Common myeloid progenitor, CD34-positive (primary cell): ENCODE measurements at regions not wholly inside any gene's neighbourhood (a gene's known extent, or its start where the extent isn't known, plus 50 kb on each side); places are given as distances from the start of the nearest gene placed in this dataset.
"Not testable (repeated sequence)": the region's sequence is repeated elsewhere in the genome, so short reads cannot be mapped to it uniquely, and the experiment has no call there.

Experiments
- CTCF ChIA-PET: fragments of 350-600 bp; sonication (Branson Sonifier 250); formaldehyde crosslinking; loops from one replicate; lab custom pipeline; 2021; ENCODE audit warnings: antibody characterized with exemption; lab: Charles Lee
- POLR2A ChIA-PET: fragments of 350-600 bp; sonication (Branson Sonifier 250); formaldehyde crosslinking; loops from one replicate; lab custom pipeline; 2021; ENCODE audit warnings: antibody characterized with exemption; lab: Charles Lee
- DNase-seq, 3 donors: peaks; one replicate each; pipeline versions ENCODE4 v3.0.0 to v3.0.0-alpha.2; 2013
- H3K27ac ChIP-seq, 2 experiments: 1 replicate in 1 of 2; 2 replicates in 1 of 2; pipeline ENCODE4 v1.7.0; 2013; ENCODE audit warnings: inconsistent platforms in 2 of 2, low read length in 2 of 2, mild to moderate bottlenecking in 2 of 2, low read depth in 1 of 2, moderate library complexity in 1 of 2; ENCODE audit not compliant: severe bottlenecking in 2 of 2, insufficient read depth in 1 of 2, poor library complexity in 1 of 2
- H3K27me3 ChIP-seq, 5 experiments: replicated peaks in 2 of 5; 1 replicate in 3 of 5; 2 replicates in 2 of 5; pipeline versions ENCODE4 v1.6.1 to v1.7.0; 2013; ENCODE audit warnings: low read length in 4 of 5, mild to moderate bottlenecking in 2 of 5, moderate library complexity in 2 of 5, inconsistent platforms in 1 of 5; ENCODE audit not compliant: insufficient read depth in 5 of 5, control insufficient read depth in 4 of 5
- H3K36me3 ChIP-seq, 4 experiments: 1 replicate in 2 of 4; 2 replicates in 2 of 4; pipeline versions ENCODE4 v1.6.1 to v1.7.0; 2013; ENCODE audit warnings: low read length in 3 of 4, control low read depth in 1 of 4, mild to moderate bottlenecking in 1 of 4; ENCODE audit not compliant: control insufficient read depth in 4 of 4, insufficient read depth in 4 of 4
- H3K4me1 ChIP-seq, 4 experiments: 1 replicate in 3 of 4; 2 replicates in 1 of 4; pipeline versions ENCODE4 v1.6.1 to v1.7.1; 2013; ENCODE audit warnings: low read length in 3 of 4, mild to moderate bottlenecking in 3 of 4, control low read depth in 1 of 4, inconsistent platforms in 1 of 4, moderate library complexity in 1 of 4; ENCODE audit not compliant: control insufficient read depth in 4 of 4, insufficient read depth in 4 of 4; ENCODE audit errors: control extremely low read depth in 1 of 4
- H3K4me3 ChIP-seq, 7 experiments: 1 replicate in 4 of 7; 2 replicates in 3 of 7; pipeline versions ENCODE4 v1.5.1 to v1.7.0; 2013; ENCODE audit warnings: mild to moderate bottlenecking in 7 of 7, low read length in 6 of 7, moderate library complexity in 6 of 7, inconsistent platforms in 2 of 7, low read depth in 2 of 7, control low read depth in 1 of 7; ENCODE audit not compliant: insufficient read depth in 4 of 7, control insufficient read depth in 1 of 7; ENCODE audit errors: extremely low read depth in 1 of 7
- H3K9me3 ChIP-seq, 5 experiments: 1 replicate in 4 of 5; 2 replicates in 1 of 5; pipeline versions ENCODE4 v1.6.1 to v1.7.1; 2013; ENCODE audit warnings: low read length in 4 of 5, mild to moderate bottlenecking in 2 of 5, inconsistent platforms in 1 of 5, low read depth in 1 of 5, moderate library complexity in 1 of 5; ENCODE audit not compliant: control insufficient read depth in 4 of 5, insufficient read depth in 2 of 5; ENCODE audit errors: control extremely low read depth in 1 of 5
- WGBS: methylation state at CpG from one replicate; pipeline ENCODE4 v1.1.5; 2013; ENCODE audit not compliant: insufficient coverage; 5-methylcytosine and 5-hydroxymethylcytosine counted together

GRCh38 chr2:59354498-59354897 lies 1113.4 kb upstream of the FANCL start:
- Histone ChIP-seq H3K4me3 (no peak overlapping the region), H3K27ac (no peak overlapping the region), H3K4me1 (no peaks in the 10 kb centered on the region), H3K9me3 (no peaks in the 10 kb centered on the region), H3K36me3 (no peaks in the 10 kb centered on the region), H3K27me3 (no peaks in the 10 kb centered on the region)
- ChIA-PET POLR2A (no interaction called here), CTCF (no interaction called here)
- 100% methylated on average over 3 of the region's 3 CpGs for WGBS
- no peak for DNase-seq

- ChIA-PET POLR2A (no interaction called here), CTCF (no interaction called here)
- H3K4me1 ChIP-seq: no peaks in the 10 kb centered on the region
- no peak for DNase-seq
- H3K9me3 ChIP-seq: no peaks in the 10 kb centered on the region
- no peaks in the 10 kb centered on the region for H3K27me3 ChIP-seq
- H3K27ac ChIP-seq: no peak overlapping the region
- no peaks in the 10 kb centered on the region for H3K36me3 ChIP-seq
- 100% methylated on average over 3 of the region's 5 CpGs for WGBS
- H3K4me3 ChIP-seq: no peak overlapping the region
Observed at GRCh38 chr2:59353306-59353921, 1112.3 kb upstream of the FANCL start.

GRCh38 chr2:59342166-59342565 lies 1101.0 kb upstream of the FANCL start:
- no peak for DNase-seq
- CTCF ChIA-PET: interaction anchor here (1.0 kb wide), 1 partner anchor 17 kb away, joined by 3 read pairs; no protein-coding TSS in a partner anchor
- 88% methylated on average over 1 of the region's 1 CpG for WGBS
- Histone ChIP-seq H3K27ac (no peak overlapping the region), H3K4me1 (no peaks in the 10 kb centered on the region), H3K36me3 (no peaks in the 10 kb centered on the region), H3K4me3 (no peak overlapping the region), H3K27me3 (no peaks in the 10 kb centered on the region), H3K9me3 (no peaks in the 10 kb centered on the region)
- POLR2A ChIA-PET: no interaction called here

GRCh38 chr2:59339837-59340207 lies 1098.7 kb upstream of the FANCL start:
- CTCF ChIA-PET: no interaction called here
- Histone ChIP-seq H3K27ac (no peak overlapping the region), H3K9me3 (no peaks in the 10 kb centered on the region), H3K4me1 (no peaks in the 10 kb centered on the region), H3K36me3 (no peaks in the 10 kb centered on the region), H3K27me3 (no peaks in the 10 kb centered on the region), H3K4me3 (no peak overlapping the region)
- DNase-seq: no peak
- WGBS: no CpG with 5 or more reads among the region's 2 CpGs
- POLR2A ChIA-PET: no interaction called here

GRCh38 chr2:59339121-59339836 lies 1098.2 kb upstream of the FANCL start:
- ChIA-PET CTCF (no interaction called here), POLR2A (no interaction called here)
- DNase-seq: no peak
- Histone ChIP-seq H3K4me3 (no peak overlapping the region), H3K9me3 (no peaks in the 10 kb centered on the region), H3K27ac (no peak overlapping the region), H3K27me3 (no peaks in the 10 kb centered on the region), H3K36me3 (no peaks in the 10 kb centered on the region), H3K4me1 (no peaks in the 10 kb centered on the region)
- 84% methylated on average over 4 of the region's 8 CpGs for WGBS

- no peak for DNase-seq
- ChIA-PET CTCF (no interaction called here), POLR2A (no interaction called here)
- H3K4me3 ChIP-seq: no peak overlapping the region
- H3K27ac ChIP-seq: no peak overlapping the region
- H3K4me1 ChIP-seq: no peaks in the 10 kb centered on the region
- peaks cover 0 to 5% (median 0%) of the 10 kb centered on the region in 5 experiments for H3K9me3 ChIP-seq
- H3K27me3 ChIP-seq: no peaks in the 10 kb centered on the region
- H3K36me3 ChIP-seq: no peaks in the 10 kb centered on the region
- WGBS: no CpG with 5 or more reads among the region's 4 CpGs
Observed at GRCh38 chr2:59333007-59333406, 1091.9 kb upstream of the FANCL start.

- DNase-seq, H3K36me3 ChIP-seq, POLR2A ChIA-PET, H3K9me3 ChIP-seq, H3K27ac ChIP-seq, H3K27me3 ChIP-seq, CTCF ChIA-PET, H3K4me1 ChIP-seq, H3K4me3 ChIP-seq: not testable (repeated sequence)
- 92% methylated on average over 12 of the region's 14 CpGs for WGBS
Observed at GRCh38 chr2:59326581-59327365, 1085.6 kb upstream of the FANCL start.
